Midbrain (tissue), 1 donor: ENCODE measurements at regions not wholly inside any gene's neighbourhood (a gene's known extent, or its start where the extent isn't known, plus 50 kb on each side); places are given as distances from the start of the nearest gene placed in this dataset.
"Not testable (repeated sequence)": the region's sequence is repeated elsewhere in the genome, so short reads cannot be mapped to it uniquely, and the experiment has no call there.

ENCODE experiments used
- DNase-seq: peaks from one replicate; lab custom pipeline; 2025; lab: John Stamatoyannopoulos, UW

- DNase-seq = no peak
These were observed 121.5 kb upstream of the SATB1 start for GRCh38 chr3:18546632-18547031.

GRCh38 chr3:18544146-18544545, 119.0 kb upstream of the SATB1 start:
- no peak for DNase-seq

GRCh38 chr3:18538463-18539230, 113.5 kb upstream of the SATB1 start:
- no peak for DNase-seq

GRCh38 chr3:18533039-18533438, 107.9 kb upstream of the SATB1 start:
- DNase-seq = no peak

GRCh38 chr3:18531662-18532061, 106.5 kb upstream of the SATB1 start:
- DNase-seq = no peak

GRCh38 chr3:18529631-18530030, 104.5 kb upstream of the SATB1 start:
- no peak for DNase-seq

- DNase-seq = no peak
These were observed 102.6 kb upstream of the SATB1 start for GRCh38 chr3:18527691-18528090.

GRCh38 chr3:18526667-18527066, 101.5 kb upstream of the SATB1 start:
- no peak for DNase-seq

GRCh38 chr3:18516170-18516569, 91.0 kb upstream of the SATB1 start:
- DNase-seq = not testable (repeated sequence)

- DNase-seq = no peak
These were observed 88.0 kb upstream of the SATB1 start for GRCh38 chr3:18513091-18513490.

- no peak for DNase-seq
These were observed 86.9 kb upstream of the SATB1 start for GRCh38 chr3:18512007-18512406.

GRCh38 chr3:18510947-18511346, 85.8 kb upstream of the SATB1 start:
- DNase-seq = no peak

GRCh38 chr3:18507333-18507732, 82.2 kb upstream of the SATB1 start:
- DNase-seq = no peak

- no peak for DNase-seq
These were observed 79.9 kb upstream of the SATB1 start for GRCh38 chr3:18505056-18505455.

- DNase-seq = no peak
These were observed 76.7 kb upstream of the SATB1 start for GRCh38 chr3:18501679-18502343.

- no peak for DNase-seq
These were observed 75.2 kb upstream of the SATB1 start for GRCh38 chr3:18500322-18500721.

- no peak for DNase-seq
These were observed 74.2 kb upstream of the SATB1 start for GRCh38 chr3:18499301-18499700.

- no peak for DNase-seq
These were observed 69.1 kb upstream of the SATB1 start for GRCh38 chr3:18494251-18494650.

- DNase-seq = no peak
These were observed 64.8 kb upstream of the SATB1 start for GRCh38 chr3:18489939-18490338.

GRCh38 chr3:18483226-18483625, 58.1 kb upstream of the SATB1 start:
- no peak for DNase-seq

GRCh38 chr3:18481946-18482548, 56.9 kb upstream of the SATB1 start:
- no peak for DNase-seq

- no peak for DNase-seq
These were observed 52.5 kb upstream of the SATB1 start for GRCh38 chr3:18477620-18478019.
